ENCODE measurements at regions not wholly inside any gene's neighbourhood (a gene's known extent, or its start where the extent isn't known, plus 50 kb on each side); places are given as distances from the start of the nearest gene placed in this dataset.

DNA sequence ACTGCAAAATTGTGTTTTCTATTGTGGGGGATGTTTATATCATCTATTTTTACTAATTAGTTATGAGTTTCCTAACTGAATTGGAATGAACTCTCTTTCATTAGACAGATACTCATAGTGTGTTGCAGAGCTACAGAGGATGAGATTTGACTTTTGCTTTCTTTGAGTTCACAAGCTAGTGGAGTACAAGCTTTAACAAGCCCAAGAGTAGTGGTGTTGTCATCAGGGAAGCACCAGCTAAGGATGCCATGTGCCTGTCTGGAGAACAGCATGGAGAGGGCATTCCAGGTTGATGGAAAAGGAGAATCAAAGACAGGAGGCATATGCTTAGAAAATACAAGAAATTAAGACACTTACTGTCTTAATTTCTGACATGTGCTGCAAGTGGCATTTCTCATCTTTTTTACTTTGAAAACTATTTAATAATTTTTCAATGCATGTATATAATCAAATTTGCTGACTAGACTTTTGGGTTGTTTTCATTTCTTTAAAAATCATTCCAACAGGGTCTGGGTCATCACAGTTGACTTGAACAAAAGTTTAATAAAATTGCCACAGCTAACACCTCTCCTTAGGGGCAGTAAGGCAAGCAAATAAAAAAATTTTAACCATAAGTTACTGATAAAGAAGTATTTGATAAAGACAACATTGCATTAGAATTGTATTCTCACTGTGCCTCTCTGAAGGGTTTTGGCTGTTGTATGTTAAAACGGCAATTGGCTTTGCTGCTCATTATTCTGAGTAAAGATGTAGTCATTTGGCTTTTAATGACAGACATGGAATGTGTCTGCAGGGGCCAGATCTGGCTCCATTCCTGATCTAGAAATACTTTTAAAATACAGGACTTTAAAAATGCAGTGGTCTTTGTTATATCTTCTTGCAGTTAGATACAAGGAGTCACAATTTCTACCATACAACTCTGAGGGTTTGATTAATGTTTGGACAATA, 323.7 kb upstream of the CDH11 start:
- Histone ChIP-seq H2AFZ (ENCODE audit: low read length) (no peak overlapping the region), H3K9ac (ENCODE audit: insufficient read depth, low read depth, low read length) (no peak overlapping the region), H3K9me3 (ENCODE audit: low read length) (peaks cover 42% of the 10 kb centered on the region), H3K4me2 (ENCODE audit: low read depth, low read length) (no peak overlapping the region), H3K27me3 (ENCODE audit: control insufficient read depth in 1 of 2, insufficient read depth in 2 of 2, low read length in 2 of 2) (no peaks in the 10 kb centered on the region), H3K27ac (ENCODE audit: extremely low read length, insufficient read depth, low read length) (no peak overlapping the region), H4K20me1 (ENCODE audit: insufficient read depth, low read length) (no peaks in the 10 kb centered on the region), H3K4me1 (ENCODE audit: insufficient read depth, low read length) (no peaks in the 10 kb centered on the region), H3K79me2 (ENCODE audit: insufficient read depth, low read length) (no peaks in the 10 kb centered on the region), H3K36me3 (replicated peaks in 1 of 2; ENCODE audit: control insufficient read depth in 1 of 2, insufficient read depth in 2 of 2, low read length in 2 of 2) (no peaks in the 10 kb centered on the region), H3K4me3 (replicated peaks in 1 of 3; ENCODE audit: insufficient read depth in 1 of 3, low read depth in 2 of 3, low read length in 3 of 3) (no peak overlapping the region)
- WGBS (ENCODE audit: low lambda C conversion rate): 3% methylated on average over 1 of the region's 1 CpG
- ChIA-PET POLR2A (no interaction called here), CTCF (ENCODE audit: low intra/inter-chr PET ratio, low total read pairs) (no interaction called here)
- ATAC-seq (no peak), DNase-seq (ENCODE audit: low spot score) (no peak), FAIRE-seq (no peak)
- in situ Hi-C loops (cut with HindIII; ENCODE audit: extremely low pct_ligation_motif_present, low pct_unique_long_range_greater_than_20kb) (no loop called here), intact Hi-C loops (cut with micrococcal nuclease; ENCODE audit: unreplicated experiment) (no loop called here)
- BruUV-seq (replicated peaks): no TSS peak
- TF ChIP-seq ZNF205 (CRISPR knock-in tag; IDR thresholded peaks at IDR 0.05): no peak
- TF ChIP-seq ZNF44 (CRISPR knock-in tag; IDR thresholded peaks at IDR 0.05): no peak
- peak; percentile 73 for TF ChIP-seq MAFF (IDR thresholded peaks at IDR 0.05; ENCODE audit: low read depth, low read length)
- TF ChIP-seq KDM5B (CRISPR knock-in tag; IDR thresholded peaks at IDR 0.05; ENCODE audit: borderline replicate concordance): no peak
- no peak for TF ChIP-seq MIER3 (CRISPR knock-in tag; IDR thresholded peaks at IDR 0.05; ENCODE audit: borderline replicate concordance)
- no peak for TF ChIP-seq HOXA5 (CRISPR knock-in tag; IDR thresholded peaks at IDR 0.05)
- TF ChIP-seq MAFK (conservative IDR thresholded peaks at IDR 0.05 in 1 of 2, IDR thresholded peaks at IDR 0.05 in 1 of 2; ENCODE audit: low read length in 2 of 2): peak; percentile 75 to 87
- TF ChIP-seq, protein P1, sequence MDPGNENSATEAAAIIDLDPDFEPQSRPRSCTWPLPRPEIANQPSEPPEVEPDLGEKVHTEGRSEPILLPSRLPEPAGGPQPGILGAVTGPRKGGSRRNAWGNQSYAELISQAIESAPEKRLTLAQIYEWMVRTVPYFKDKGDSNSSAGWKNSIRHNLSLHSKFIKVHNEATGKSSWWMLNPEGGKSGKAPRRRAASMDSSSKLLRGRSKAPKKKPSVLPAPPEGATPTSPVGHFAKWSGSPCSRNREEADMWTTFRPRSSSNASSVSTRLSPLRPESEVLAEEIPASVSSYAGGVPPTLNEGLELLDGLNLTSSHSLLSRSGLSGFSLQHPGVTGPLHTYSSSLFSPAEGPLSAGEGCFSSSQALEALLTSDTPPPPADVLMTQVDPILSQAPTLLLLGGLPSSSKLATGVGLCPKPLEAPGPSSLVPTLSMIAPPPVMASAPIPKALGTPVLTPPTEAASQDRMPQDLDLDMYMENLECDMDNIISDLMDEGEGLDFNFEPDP (CRISPR knock-in tag; conservative IDR thresholded peaks at IDR 0.05): no peak
- TF ChIP-seq, protein P2, sequence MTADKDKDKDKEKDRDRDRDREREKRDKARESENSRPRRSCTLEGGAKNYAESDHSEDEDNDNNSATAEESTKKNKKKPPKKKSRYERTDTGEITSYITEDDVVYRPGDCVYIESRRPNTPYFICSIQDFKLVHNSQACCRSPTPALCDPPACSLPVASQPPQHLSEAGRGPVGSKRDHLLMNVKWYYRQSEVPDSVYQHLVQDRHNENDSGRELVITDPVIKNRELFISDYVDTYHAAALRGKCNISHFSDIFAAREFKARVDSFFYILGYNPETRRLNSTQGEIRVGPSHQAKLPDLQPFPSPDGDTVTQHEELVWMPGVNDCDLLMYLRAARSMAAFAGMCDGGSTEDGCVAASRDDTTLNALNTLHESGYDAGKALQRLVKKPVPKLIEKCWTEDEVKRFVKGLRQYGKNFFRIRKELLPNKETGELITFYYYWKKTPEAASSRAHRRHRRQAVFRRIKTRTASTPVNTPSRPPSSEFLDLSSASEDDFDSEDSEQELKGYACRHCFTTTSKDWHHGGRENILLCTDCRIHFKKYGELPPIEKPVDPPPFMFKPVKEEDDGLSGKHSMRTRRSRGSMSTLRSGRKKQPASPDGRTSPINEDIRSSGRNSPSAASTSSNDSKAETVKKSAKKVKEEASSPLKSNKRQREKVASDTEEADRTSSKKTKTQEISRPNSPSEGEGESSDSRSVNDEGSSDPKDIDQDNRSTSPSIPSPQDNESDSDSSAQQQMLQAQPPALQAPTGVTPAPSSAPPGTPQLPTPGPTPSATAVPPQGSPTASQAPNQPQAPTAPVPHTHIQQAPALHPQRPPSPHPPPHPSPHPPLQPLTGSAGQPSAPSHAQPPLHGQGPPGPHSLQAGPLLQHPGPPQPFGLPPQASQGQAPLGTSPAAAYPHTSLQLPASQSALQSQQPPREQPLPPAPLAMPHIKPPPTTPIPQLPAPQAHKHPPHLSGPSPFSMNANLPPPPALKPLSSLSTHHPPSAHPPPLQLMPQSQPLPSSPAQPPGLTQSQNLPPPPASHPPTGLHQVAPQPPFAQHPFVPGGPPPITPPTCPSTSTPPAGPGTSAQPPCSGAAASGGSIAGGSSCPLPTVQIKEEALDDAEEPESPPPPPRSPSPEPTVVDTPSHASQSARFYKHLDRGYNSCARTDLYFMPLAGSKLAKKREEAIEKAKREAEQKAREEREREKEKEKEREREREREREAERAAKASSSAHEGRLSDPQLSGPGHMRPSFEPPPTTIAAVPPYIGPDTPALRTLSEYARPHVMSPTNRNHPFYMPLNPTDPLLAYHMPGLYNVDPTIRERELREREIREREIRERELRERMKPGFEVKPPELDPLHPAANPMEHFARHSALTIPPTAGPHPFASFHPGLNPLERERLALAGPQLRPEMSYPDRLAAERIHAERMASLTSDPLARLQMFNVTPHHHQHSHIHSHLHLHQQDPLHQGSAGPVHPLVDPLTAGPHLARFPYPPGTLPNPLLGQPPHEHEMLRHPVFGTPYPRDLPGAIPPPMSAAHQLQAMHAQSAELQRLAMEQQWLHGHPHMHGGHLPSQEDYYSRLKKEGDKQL (CRISPR knock-in tag; IDR thresholded peaks at IDR 0.05; ENCODE audit: low read depth): no peak
- TF ChIP-seq ZNF777 (CRISPR knock-in tag; IDR thresholded peaks at IDR 0.05): no peak
- no peak for TF ChIP-seq ZNF747 (CRISPR knock-in tag; IDR thresholded peaks at IDR 0.05; ENCODE audit: borderline replicate concordance)
- no peak for TF ChIP-seq ZNF354B (CRISPR knock-in tag; IDR thresholded peaks at IDR 0.05)
- no peak for TF ChIP-seq TMF1 (CRISPR knock-in tag; IDR thresholded peaks at IDR 0.05; ENCODE audit: low read depth)
- TF ChIP-seq TBX3 (IDR thresholded peaks at IDR 0.05; ENCODE audit: borderline replicate concordance): no peak
- no peak for TF ChIP-seq KAT2B (IDR thresholded peaks at IDR 0.05; ENCODE audit: borderline replicate concordance, low read depth, low read length)
- TF ChIP-seq ZSCAN20 (CRISPR knock-in tag; IDR thresholded peaks at IDR 0.05; ENCODE audit: borderline replicate concordance): no peak
- TF ChIP-seq, protein P3, sequence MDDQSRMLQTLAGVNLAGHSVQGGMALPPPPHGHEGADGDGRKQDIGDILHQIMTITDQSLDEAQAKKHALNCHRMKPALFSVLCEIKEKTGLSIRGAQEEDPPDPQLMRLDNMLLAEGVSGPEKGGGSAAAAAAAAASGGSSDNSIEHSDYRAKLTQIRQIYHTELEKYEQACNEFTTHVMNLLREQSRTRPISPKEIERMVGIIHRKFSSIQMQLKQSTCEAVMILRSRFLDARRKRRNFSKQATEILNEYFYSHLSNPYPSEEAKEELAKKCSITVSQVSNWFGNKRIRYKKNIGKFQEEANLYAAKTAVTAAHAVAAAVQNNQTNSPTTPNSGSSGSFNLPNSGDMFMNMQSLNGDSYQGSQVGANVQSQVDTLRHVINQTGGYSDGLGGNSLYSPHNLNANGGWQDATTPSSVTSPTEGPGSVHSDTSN (CRISPR knock-in tag; IDR thresholded peaks at IDR 0.05; ENCODE audit: borderline replicate concordance): no peak
